BE2C (cell line): ENCODE measurements at regions not wholly inside any gene's neighbourhood (a gene's known extent, or its start where the extent isn't known, plus 50 kb on each side); places are given as distances from the start of the nearest gene placed in this dataset.

Experiments
- DNase-seq: peaks from one replicate; pipeline ENCODE4 v3.0.0-alpha.2; 2020
- H3K27me3 ChIP-seq: fragments of 250-450 bp; sonication (Bioruptor Pico); 2 replicates; pipeline ENCODE4 v1.5.1; 2020; ENCODE audit warnings: mild to moderate bottlenecking
- H3K36me3 ChIP-seq: fragments of 250-450 bp; sonication (Bioruptor Pico); 2 replicates; pipeline ENCODE4 v1.5.1; 2020; ENCODE audit warnings: mild to moderate bottlenecking
- H3K4me1 ChIP-seq: fragments of 250-450 bp; sonication (Bioruptor Pico); 2 replicates; pipeline ENCODE4 v1.5.1; 2020
- H3K4me3 ChIP-seq: 2 replicates; pipeline ENCODE4 v1.5.1; 2011; ENCODE audit warnings: low read depth, low read length
- H3K9me3 ChIP-seq: fragments of 250-450 bp; sonication (Bioruptor Pico); 2 replicates; pipeline ENCODE4 v1.5.1; 2020
- CTCF ChIP-seq: IDR thresholded peaks from 2 replicates; pipeline ENCODE4 v1.5.1; 2012; ENCODE audit warnings: mild to moderate bottlenecking, low read depth, low read length

DNA sequence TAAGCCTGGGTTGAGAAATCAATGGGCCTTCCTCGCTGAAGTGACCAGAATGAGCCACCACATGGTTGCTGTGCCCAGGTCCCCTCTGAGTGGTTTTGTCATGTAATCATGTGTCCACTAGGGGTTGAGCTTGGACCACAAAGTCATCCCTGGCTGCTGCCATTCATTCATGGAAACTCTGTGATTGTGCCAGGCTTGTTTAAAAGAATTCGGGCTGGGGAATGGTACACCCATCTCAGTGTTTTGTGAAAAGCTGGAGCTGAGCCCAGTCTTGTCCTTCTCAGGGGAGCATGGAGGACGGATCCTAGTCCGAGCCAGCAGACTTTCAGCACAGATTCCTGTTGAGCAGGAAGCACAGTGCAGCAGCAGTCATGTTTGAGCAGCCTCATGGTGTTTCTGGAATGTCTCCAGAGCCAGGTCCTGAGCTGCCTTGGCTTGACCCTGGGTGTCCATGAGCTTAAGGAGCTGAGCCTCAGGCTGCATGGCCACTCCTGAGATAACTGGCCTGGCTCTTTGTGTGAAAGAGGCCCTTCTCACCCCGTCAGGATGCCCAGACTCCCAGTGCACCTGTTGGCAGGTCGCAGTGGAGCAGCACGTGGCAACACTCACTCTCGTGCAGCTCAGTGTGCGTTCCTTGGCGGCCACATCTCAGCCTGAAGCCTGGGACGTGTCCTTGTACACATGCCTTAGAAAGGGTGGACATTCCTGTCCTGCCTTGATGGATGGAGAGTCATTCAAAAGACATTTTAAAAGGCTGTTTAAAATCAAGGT lies 260.3 kb upstream of the TPM1 start:
- H3K36me3 ChIP-seq = peaks cover 3% of the 10 kb centered on the region
- peak; percentile 77 for DNase-seq
- H3K4me3 ChIP-seq = no peak overlapping the region
- H3K4me1 ChIP-seq = peaks cover 46% of the 10 kb centered on the region
- no peaks in the 10 kb centered on the region for H3K27me3 ChIP-seq
- H3K9me3 ChIP-seq = no peaks in the 10 kb centered on the region
- TF ChIP-seq CTCF = peak; percentile 91

DNA sequence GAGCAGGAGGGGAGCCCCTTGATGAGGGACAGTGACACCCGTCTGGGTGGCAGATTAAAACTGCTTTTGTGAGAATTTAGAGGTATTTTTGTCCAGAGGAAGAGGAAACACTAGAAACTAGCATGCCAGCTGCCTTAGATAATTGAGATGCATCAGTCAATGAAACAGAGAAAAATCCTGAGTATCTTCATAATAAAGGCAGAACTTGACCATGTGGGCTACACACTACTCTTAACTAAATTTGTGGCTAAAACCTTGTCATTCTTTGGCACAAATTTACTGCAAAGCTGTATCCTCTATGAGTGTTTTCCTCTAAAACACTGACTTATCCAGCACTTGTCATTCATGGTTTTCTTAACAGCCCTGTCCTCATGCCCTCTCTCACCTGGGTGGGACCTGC lies 259.7 kb upstream of the TPM1 start:
- H3K36me3 ChIP-seq = peaks cover 3% of the 10 kb centered on the region
- peaks cover 46% of the 10 kb centered on the region for H3K4me1 ChIP-seq
- H3K9me3 ChIP-seq = no peaks in the 10 kb centered on the region
- TF ChIP-seq CTCF = no peak
- no peak for DNase-seq
- no peak overlapping the region for H3K4me3 ChIP-seq
- H3K27me3 ChIP-seq = no peaks in the 10 kb centered on the region

GRCh38 chr15:62783303-62783957 lies 259.1 kb upstream of the TPM1 start:
- Histone ChIP-seq H3K27me3 (no peaks in the 10 kb centered on the region), H3K9me3 (no peaks in the 10 kb centered on the region), H3K36me3 (peaks cover 3% of the 10 kb centered on the region), H3K4me1 (peaks cover 46% of the 10 kb centered on the region), H3K4me3 (no peak overlapping the region)
- no peak for TF ChIP-seq CTCF
- DNase-seq = no peak

- no peak for TF ChIP-seq CTCF
- DNase-seq = no peak
- peaks cover 28% of the 10 kb centered on the region for H3K4me1 ChIP-seq
- no peaks in the 10 kb centered on the region for H3K9me3 ChIP-seq
- H3K4me3 ChIP-seq = no peak overlapping the region
- H3K36me3 ChIP-seq = no peaks in the 10 kb centered on the region; the same call in 1 of the 2 replicates
- H3K27me3 ChIP-seq = no peaks in the 10 kb centered on the region
Observed at GRCh38 chr15:62785881-62786828, 256.4 kb upstream of the TPM1 start.

DNA sequence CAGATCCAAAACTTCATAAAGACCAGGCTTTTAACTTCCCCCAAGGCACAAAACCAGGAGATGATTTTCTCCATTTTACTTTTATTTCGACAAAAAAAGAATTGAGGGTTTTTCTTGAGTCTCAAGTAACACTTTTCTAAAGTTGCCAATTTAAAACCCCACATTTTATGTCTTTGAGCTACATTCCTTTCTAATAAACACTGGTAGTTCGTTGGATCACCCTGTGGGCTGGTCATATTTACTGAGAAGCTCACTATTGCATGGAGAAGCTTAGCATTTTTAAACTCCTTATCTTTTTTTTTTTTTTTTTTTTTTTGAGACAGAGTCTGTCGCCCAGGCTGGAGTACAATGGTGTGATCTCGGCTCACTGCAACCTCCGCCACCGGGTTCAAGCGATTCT lies 255.1 kb upstream of the TPM1 start:
- no peaks in the 10 kb centered on the region; the same call in 1 of the 2 replicates for H3K36me3 ChIP-seq
- no peak for DNase-seq

More for the DNA sequence above, 255.1 kb upstream of the TPM1 start:
- peaks cover 16% of the 10 kb centered on the region for H3K4me1 ChIP-seq
- TF ChIP-seq CTCF = no peak
- no peaks in the 10 kb centered on the region for H3K27me3 ChIP-seq
- no peak overlapping the region for H3K4me3 ChIP-seq
- no peaks in the 10 kb centered on the region for H3K9me3 ChIP-seq
